ENCODE measurements at regions not wholly inside any gene's neighbourhood (a gene's known extent, or its start where the extent isn't known, plus 50 kb on each side); places are given as distances from the start of the nearest gene placed in this dataset.

DNA sequence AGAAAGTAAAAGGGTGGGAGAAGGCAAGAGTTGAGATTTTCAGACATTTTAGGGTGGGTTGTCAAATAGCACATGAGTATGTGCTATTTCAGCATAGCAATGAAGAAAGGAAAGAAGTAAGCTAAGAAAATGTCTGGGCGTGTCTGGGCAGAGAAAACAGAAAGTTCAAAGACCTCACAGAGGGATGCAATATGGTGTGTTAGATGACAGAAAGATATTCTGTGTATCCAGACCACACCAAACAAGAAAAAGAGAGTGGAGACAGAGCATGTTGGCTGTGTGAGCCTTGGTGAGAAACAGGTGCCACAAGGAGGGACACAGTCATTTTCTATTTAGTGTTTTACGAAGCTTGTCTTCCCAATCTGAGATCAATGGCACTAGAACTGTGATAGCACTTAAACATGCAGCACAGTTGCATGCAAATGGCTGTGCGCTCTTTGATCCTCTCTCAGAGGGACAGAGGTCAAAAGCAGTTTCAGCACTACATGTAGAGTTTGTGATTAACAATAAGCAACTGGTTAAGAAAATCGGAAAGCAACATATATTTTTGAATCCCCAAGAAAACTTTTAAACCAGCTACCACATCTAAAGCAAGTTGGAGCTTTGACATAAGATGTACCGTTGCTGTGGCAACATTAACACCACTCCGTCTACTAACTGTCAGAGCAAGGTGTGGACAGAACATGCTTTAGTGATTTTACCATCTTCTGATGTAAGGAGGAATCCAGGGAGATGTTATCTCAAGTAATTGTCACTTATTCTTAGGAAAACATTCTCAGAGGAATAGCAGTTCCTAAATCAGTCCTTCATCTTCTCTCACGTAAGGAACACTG, 515.5 kb upstream of the NOX3 start:
- H3K4me3 ChIP-seq (ENCODE audit: low read length): no peak overlapping the region
- no peaks in the 10 kb centered on the region for H3K27me3 ChIP-seq (replicated peaks; ENCODE audit: insufficient read depth, low read length)
- no peaks in the 10 kb centered on the region for H3K9me3 ChIP-seq (replicated peaks; ENCODE audit: insufficient read depth, low read length)
- no peak overlapping the region for H2AFZ ChIP-seq (ENCODE audit: low read length)
- no peaks in the 10 kb centered on the region for H4K20me1 ChIP-seq (ENCODE audit: insufficient read depth, low read length)
- no peaks in the 10 kb centered on the region for H3K4me1 ChIP-seq (ENCODE audit: low read length)
- no peak for DNase-seq
- H3K9me2 ChIP-seq (replicated peaks; ENCODE audit: insufficient read depth, low read length): no peaks in the 10 kb centered on the region
- H3K79me2 ChIP-seq (ENCODE audit: low read length): no peaks in the 10 kb centered on the region
- no peaks in the 10 kb centered on the region for H3F3A ChIP-seq (ENCODE audit: insufficient read depth, low read length)
- H3K9ac ChIP-seq (ENCODE audit: low read length): no peak overlapping the region
- H3K27ac ChIP-seq (ENCODE audit: low read length): no peak overlapping the region
- no peaks in the 10 kb centered on the region for H3K36me3 ChIP-seq (replicated peaks; ENCODE audit: insufficient read depth, low read length)
- H3K4me2 ChIP-seq (ENCODE audit: low read depth, low read length): no peak overlapping the region
- TF ChIP-seq EZH2 (optimal IDR thresholded peaks at IDR 0.05; ENCODE audit: low read depth, low read length): no peak
- no peak for TF ChIP-seq EZH2phosphoT487 (IDR thresholded peaks at IDR 0.05; ENCODE audit: low read length)
- TF ChIP-seq, protein P1, sequence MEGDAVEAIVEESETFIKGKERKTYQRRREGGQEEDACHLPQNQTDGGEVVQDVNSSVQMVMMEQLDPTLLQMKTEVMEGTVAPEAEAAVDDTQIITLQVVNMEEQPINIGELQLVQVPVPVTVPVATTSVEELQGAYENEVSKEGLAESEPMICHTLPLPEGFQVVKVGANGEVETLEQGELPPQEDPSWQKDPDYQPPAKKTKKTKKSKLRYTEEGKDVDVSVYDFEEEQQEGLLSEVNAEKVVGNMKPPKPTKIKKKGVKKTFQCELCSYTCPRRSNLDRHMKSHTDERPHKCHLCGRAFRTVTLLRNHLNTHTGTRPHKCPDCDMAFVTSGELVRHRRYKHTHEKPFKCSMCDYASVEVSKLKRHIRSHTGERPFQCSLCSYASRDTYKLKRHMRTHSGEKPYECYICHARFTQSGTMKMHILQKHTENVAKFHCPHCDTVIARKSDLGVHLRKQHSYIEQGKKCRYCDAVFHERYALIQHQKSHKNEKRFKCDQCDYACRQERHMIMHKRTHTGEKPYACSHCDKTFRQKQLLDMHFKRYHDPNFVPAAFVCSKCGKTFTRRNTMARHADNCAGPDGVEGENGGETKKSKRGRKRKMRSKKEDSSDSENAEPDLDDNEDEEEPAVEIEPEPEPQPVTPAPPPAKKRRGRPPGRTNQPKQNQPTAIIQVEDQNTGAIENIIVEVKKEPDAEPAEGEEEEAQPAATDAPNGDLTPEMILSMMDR (IDR thresholded peaks at IDR 0.05; ENCODE audit: low read length): no peak

DNA sequence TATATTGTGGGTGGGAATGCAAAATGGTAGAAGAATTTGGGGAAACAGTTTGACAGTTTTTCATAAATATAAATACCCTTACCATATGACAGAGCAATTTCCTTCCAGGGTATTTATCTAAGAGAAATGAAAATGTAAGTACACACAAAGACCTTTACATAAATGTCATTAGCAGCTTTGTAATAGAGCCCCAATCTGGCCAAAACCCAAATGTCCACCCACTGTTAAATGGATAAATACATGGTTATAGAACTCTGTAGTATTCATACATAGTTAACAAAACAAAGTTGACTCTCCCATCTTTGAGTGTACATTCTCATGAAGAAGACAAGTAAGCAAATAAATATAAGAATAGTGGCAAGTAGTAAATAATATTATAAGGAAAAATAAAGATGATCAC, 514.8 kb upstream of the NOX3 start:
- Histone ChIP-seq H3K4me3 (ENCODE audit: low read length) (no peak overlapping the region), H3K9me3 (replicated peaks; ENCODE audit: insufficient read depth, low read length) (no peaks in the 10 kb centered on the region), H3K27ac (ENCODE audit: low read length) (no peak overlapping the region), H4K20me1 (ENCODE audit: insufficient read depth, low read length) (no peaks in the 10 kb centered on the region), H3K4me1 (ENCODE audit: low read length) (no peaks in the 10 kb centered on the region), H3K79me2 (ENCODE audit: low read length) (no peaks in the 10 kb centered on the region), H2AFZ (ENCODE audit: low read length) (no peak overlapping the region), H3K9me2 (replicated peaks; ENCODE audit: insufficient read depth, low read length) (no peaks in the 10 kb centered on the region), H3K4me2 (ENCODE audit: low read depth, low read length) (no peak overlapping the region), H3K9ac (ENCODE audit: low read length) (no peak overlapping the region), H3K36me3 (replicated peaks; ENCODE audit: insufficient read depth, low read length) (no peaks in the 10 kb centered on the region), H3K27me3 (replicated peaks; ENCODE audit: insufficient read depth, low read length) (no peaks in the 10 kb centered on the region), H3F3A (ENCODE audit: insufficient read depth, low read length) (no peaks in the 10 kb centered on the region)
- TF ChIP-seq, protein P1 (IDR thresholded peaks at IDR 0.05; ENCODE audit: low read length): no peak
- TF ChIP-seq EZH2 (optimal IDR thresholded peaks at IDR 0.05; ENCODE audit: low read depth, low read length) (no peak), EZH2phosphoT487 (IDR thresholded peaks at IDR 0.05; ENCODE audit: low read length) (no peak)
- DNase-seq: no peak

DNA sequence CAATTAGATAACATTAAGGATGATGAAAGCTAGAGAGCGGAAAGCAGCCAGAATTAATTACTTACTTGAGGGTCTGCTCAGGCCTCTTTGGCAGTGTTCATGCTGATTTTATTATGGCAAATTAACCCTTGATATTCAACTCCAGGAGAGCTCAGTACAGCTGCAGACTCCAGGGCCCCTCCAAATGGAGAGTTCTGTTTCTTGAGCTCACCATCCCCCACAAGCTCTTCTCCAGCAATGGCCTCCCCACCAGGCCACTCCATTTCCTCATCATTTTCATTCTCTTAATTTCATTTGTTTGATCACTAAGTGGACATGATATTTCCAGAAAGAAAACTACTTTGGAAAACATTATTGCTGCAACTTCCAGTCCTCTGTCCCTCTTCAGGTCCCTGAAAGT, 513.3 kb upstream of the NOX3 start:
- Histone ChIP-seq H3K4me2 (ENCODE audit: low read depth, low read length) (no peak overlapping the region), H3K79me2 (ENCODE audit: low read length) (no peaks in the 10 kb centered on the region), H3K9me2 (replicated peaks; ENCODE audit: insufficient read depth, low read length) (no peaks in the 10 kb centered on the region), H3K9ac (ENCODE audit: low read length) (no peak overlapping the region), H2AFZ (ENCODE audit: low read length) (no peak overlapping the region), H3K9me3 (replicated peaks; ENCODE audit: insufficient read depth, low read length) (no peaks in the 10 kb centered on the region), H4K20me1 (ENCODE audit: insufficient read depth, low read length) (no peaks in the 10 kb centered on the region), H3K27me3 (replicated peaks; ENCODE audit: insufficient read depth, low read length) (no peaks in the 10 kb centered on the region), H3K4me1 (ENCODE audit: low read length) (no peaks in the 10 kb centered on the region), H3K4me3 (ENCODE audit: low read length) (no peak overlapping the region), H3F3A (ENCODE audit: insufficient read depth, low read length) (no peaks in the 10 kb centered on the region), H3K27ac (ENCODE audit: low read length) (no peak overlapping the region), H3K36me3 (replicated peaks; ENCODE audit: insufficient read depth, low read length) (no peaks in the 10 kb centered on the region)
- TF ChIP-seq EZH2 (optimal IDR thresholded peaks at IDR 0.05; ENCODE audit: low read depth, low read length) (no peak), EZH2phosphoT487 (IDR thresholded peaks at IDR 0.05; ENCODE audit: low read length) (no peak)
- no peak for DNase-seq

DNA sequence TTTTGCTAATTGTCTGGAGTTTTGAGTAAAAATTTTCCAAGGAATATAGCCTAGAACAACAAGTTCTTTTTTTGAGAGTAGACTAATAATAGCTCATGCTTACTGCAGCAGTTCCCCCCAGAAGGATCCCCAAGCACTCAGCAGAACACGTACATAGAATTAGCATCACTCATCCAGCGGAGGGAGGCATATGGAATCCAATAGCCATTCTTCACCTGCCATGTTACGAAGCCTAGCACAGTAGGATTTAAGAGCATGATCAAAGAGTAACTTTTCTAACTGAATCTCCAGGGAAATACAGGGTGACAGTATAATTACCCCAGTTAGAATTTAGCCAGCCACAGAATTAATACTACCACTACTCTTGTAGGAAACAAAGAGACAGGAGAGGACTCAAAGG, 511.7 kb upstream of the NOX3 start:
- no peaks in the 10 kb centered on the region for H3K79me2 ChIP-seq (ENCODE audit: low read length)
- no peaks in the 10 kb centered on the region for H3F3A ChIP-seq (ENCODE audit: insufficient read depth, low read length)
- H3K27me3 ChIP-seq (replicated peaks; ENCODE audit: insufficient read depth, low read length): no peaks in the 10 kb centered on the region
- no peak overlapping the region for H3K9ac ChIP-seq (ENCODE audit: low read length)
- no peak overlapping the region for H2AFZ ChIP-seq (ENCODE audit: low read length)
- H3K36me3 ChIP-seq (replicated peaks; ENCODE audit: insufficient read depth, low read length): no peaks in the 10 kb centered on the region
- H4K20me1 ChIP-seq (ENCODE audit: insufficient read depth, low read length): no peaks in the 10 kb centered on the region
- H3K27ac ChIP-seq (ENCODE audit: low read length): no peak overlapping the region
- H3K4me3 ChIP-seq (ENCODE audit: low read length): no peak overlapping the region
- H3K9me3 ChIP-seq (replicated peaks; ENCODE audit: insufficient read depth, low read length): no peaks in the 10 kb centered on the region
- H3K9me2 ChIP-seq (replicated peaks; ENCODE audit: insufficient read depth, low read length): no peaks in the 10 kb centered on the region
- no peak overlapping the region for H3K4me2 ChIP-seq (ENCODE audit: low read depth, low read length)
- TF ChIP-seq EZH2phosphoT487 (IDR thresholded peaks at IDR 0.05; ENCODE audit: low read length) (no peak), EZH2 (optimal IDR thresholded peaks at IDR 0.05; ENCODE audit: low read depth, low read length) (no peak)
- TF ChIP-seq, protein P1 (IDR thresholded peaks at IDR 0.05; ENCODE audit: low read length): no peak
- DNase-seq: no peak
- H3K4me1 ChIP-seq (ENCODE audit: low read length): no peaks in the 10 kb centered on the region
